AG04449 (cell line): ENCODE measurements at regions not wholly inside any gene's neighbourhood (a gene's known extent, or its start where the extent isn't known, plus 50 kb on each side); places are given as distances from the start of the nearest gene placed in this dataset.

Experiments used
- CTCF ChIA-PET: fragments of 350-600 bp; formaldehyde crosslinking; extraction: SDS; loops from one replicate; lab custom pipeline; 2021; ENCODE audit warnings: antibody characterized with exemption; lab: Yijun Ruan, JAX
- POLR2A ChIA-PET: fragments of 400-600, 350-600 bp; formaldehyde crosslinking; extraction: SDS; loops from one replicate; lab custom pipeline; 2020; ENCODE audit warnings: antibody characterized with exemption, inconsistent platforms; lab: Yijun Ruan, JAX
- DNase-seq: peaks from one replicate; pipeline ENCODE4 v3.0.0-alpha.2; 2010; ENCODE audit warnings: low read depth, low spot score
- H3K4me3 ChIP-seq: 2 replicates; pipeline ENCODE4 v1.5.1; 2011; ENCODE audit warnings: low read depth, mild to moderate bottlenecking, control low read depth, low read length
- CTCF ChIP-seq: IDR thresholded peaks from one replicate; pipeline ENCODE4 v1.5.1; 2011; ENCODE audit warnings: mild to moderate bottlenecking, moderate library complexity, low read length, control low read depth, inconsistent platforms; ENCODE audit not compliant: insufficient read depth; ENCODE audit errors: missing control alignments

- no peak overlapping the region for H3K4me3 ChIP-seq
- TF ChIP-seq CTCF = no peak
- ChIA-PET CTCF (no interaction called here), POLR2A (no interaction called here)
- DNase-seq = no peak
Observed at GRCh38 chr4:8729408-8730149, 137.0 kb downstream of the CPZ start.

- DNase-seq = no peak
- no peak overlapping the region for H3K4me3 ChIP-seq
- ChIA-PET POLR2A (no interaction called here), CTCF (no interaction called here)
- no peak for TF ChIP-seq CTCF
Observed at GRCh38 chr4:8728536-8729407, 136.2 kb downstream of the CPZ start.

GRCh38 chr4:8727546-8728510 is 135.3 kb downstream of the CPZ start:
- ChIA-PET CTCF (no interaction called here), POLR2A (no interaction called here)
- TF ChIP-seq CTCF = no peak
- no peak overlapping the region for H3K4me3 ChIP-seq
- no peak for DNase-seq

GRCh38 chr4:8727131-8727530 is 134.6 kb downstream of the CPZ start:
- no peak for TF ChIP-seq CTCF
- CTCF ChIA-PET = no interaction called here
- POLR2A ChIA-PET = no interaction called here
- no peak overlapping the region for H3K4me3 ChIP-seq
- no peak for DNase-seq

- ChIA-PET CTCF (no interaction called here), POLR2A (no interaction called here)
- DNase-seq = no peak
- H3K4me3 ChIP-seq = no peak overlapping the region
- no peak for TF ChIP-seq CTCF
Observed at GRCh38 chr4:8726344-8726851, 133.8 kb downstream of the CPZ start.
